ENCODE measurements at regions not wholly inside any gene's neighbourhood (a gene's known extent, or its start where the extent isn't known, plus 50 kb on each side); places are given as distances from the start of the nearest gene placed in this dataset.

DNA sequence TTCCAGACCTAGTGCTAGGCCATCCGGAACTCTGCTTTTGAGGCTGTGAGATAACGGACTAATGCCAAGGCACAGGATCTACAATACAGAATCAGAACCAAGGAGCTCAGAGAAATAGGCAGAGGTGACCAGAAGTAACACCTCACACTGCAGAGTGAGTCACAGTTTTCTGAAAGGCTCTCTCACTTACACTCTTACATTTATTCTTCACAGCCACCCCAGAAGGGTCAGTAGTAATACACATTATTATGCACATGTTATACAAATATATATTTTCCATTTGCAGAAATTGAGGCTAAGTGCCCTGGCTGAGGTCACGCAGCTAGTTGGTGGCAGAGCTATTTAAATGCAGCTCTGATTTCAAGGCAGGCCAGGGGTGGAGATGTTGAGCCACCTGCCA lies 542.5 kb downstream of the OMA1 start:
- no peak for TF ChIP-seq POLR2A (IDR thresholded peaks at IDR 0.05)
- no peak for TF ChIP-seq CTCF (IDR thresholded peaks at IDR 0.05)
- no peak for TF ChIP-seq POLR2AphosphoS5 (IDR thresholded peaks at IDR 0.05; ENCODE audit: insufficient read depth in 1 of 2, low read depth in 1 of 2)

Measured in vagina (tissue), 2 donors.